Left lung (tissue), 4 donors: ENCODE measurements at regions not wholly inside any gene's neighbourhood (a gene's known extent, or its start where the extent isn't known, plus 50 kb on each side); places are given as distances from the start of the nearest gene placed in this dataset.
A peak's percentile ranks its signal among the peaks of the same experiment; 100 is the strongest.

Experiments
- ATAC-seq: fragments of 200-7000 bp; cut with Tn5 transposase; one replicate; pipeline ENCODE4 v1.9.1; 2020; ENCODE audit warnings: moderate library complexity
- DNase-seq, 4 donors: peaks; one replicate each; pipeline ENCODE4 v3.0.0-alpha.2; 2013 to 2020
- H3K27ac ChIP-seq, 2 donors: fragments of 200-600 bp; sonication (generic) in 1 of 2; one replicate each; pipeline versions ENCODE4 v1.5.0 to v1.8.0; 2020 to 2021
- H3K27me3 ChIP-seq, 2 donors: fragments of 200-600 bp; sonication (generic) in 1 of 2; one replicate each; pipeline versions ENCODE4 v1.5.0 to v1.8.0; 2020 to 2021
- H3K36me3 ChIP-seq, 2 donors: fragments of 200-600 bp; sonication (generic) in 1 of 2; one replicate each; pipeline versions ENCODE4 v1.5.0 to v1.8.0; 2020 to 2021
- H3K4me1 ChIP-seq, 2 donors: fragments of 200-600 bp; one replicate each; pipeline ENCODE4 v1.8.0; 2021
- H3K4me3 ChIP-seq, 2 donors: fragments of 200-600 bp; sonication (generic) in 1 of 2; one replicate each; pipeline versions ENCODE4 v1.5.0 to v1.8.0; 2020 to 2021; ENCODE audit warnings: mild to moderate bottlenecking in 1 of 2
- H3K9me3 ChIP-seq, 2 donors: fragments of 200-600 bp; sonication (generic) in 1 of 2; one replicate each; pipeline versions ENCODE4 v1.5.0 to v1.8.0; 2020 to 2021
- intact Hi-C, 2 donors: fragments of 100-400 bp; cut with DNase I; formaldehyde crosslinking; loops; one replicate each; pipeline versions ENCODE4 v1.11.2 to v1.14.2; 2022
- TF ChIP-seq, protein P1 (sequence below), 2 donors: fragments of 200-600 bp; sonication (generic) in 1 of 2; IDR thresholded peaks; one replicate each; pipeline versions ENCODE4 v1.5.0 to v1.8.0; 2021; ENCODE audit warnings: antibody characterized with exemption in 2 of 2
- donor health status: DM: no; HTN: yes; CAD: no.
- donor health status: DM: no; HTN: no; CAD: no.

DNA sequence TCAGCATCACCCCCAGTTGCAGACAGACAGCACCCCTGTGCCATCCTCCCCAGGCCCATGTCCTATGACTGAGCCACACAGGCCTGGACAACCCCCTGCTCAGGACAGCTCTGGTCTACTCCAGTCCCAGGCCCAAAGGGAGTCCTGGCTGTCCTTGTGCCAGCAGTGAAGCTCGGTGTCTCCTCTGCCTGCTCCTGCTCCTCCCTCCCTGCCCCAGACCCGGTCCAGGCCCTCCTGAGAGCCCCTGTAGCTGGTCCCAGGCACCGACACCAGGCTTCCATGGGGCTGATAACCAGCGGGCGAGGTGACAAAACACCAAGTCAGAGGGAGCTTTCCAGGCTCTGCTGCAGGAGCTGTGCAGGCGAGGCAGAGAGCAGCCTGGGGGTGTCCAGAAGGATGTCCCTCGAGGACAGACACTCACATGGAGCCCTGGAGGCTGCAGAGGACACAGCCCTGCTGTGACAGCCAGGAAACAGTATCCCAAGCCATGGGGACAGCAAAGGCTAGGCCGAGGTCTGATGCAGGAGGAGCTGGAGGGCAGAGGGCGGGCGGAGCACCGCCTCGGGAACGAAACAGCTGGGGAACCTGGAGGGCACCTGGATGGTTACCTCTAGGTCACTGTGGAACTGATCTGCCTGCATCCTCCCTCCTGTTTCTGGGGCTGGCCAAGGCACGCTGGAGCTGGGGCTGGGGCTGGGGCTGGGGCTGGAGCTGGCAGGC, 103.8 kb upstream of the PRR20G start:
- no peak for ATAC-seq
- TF ChIP-seq, protein P1, sequence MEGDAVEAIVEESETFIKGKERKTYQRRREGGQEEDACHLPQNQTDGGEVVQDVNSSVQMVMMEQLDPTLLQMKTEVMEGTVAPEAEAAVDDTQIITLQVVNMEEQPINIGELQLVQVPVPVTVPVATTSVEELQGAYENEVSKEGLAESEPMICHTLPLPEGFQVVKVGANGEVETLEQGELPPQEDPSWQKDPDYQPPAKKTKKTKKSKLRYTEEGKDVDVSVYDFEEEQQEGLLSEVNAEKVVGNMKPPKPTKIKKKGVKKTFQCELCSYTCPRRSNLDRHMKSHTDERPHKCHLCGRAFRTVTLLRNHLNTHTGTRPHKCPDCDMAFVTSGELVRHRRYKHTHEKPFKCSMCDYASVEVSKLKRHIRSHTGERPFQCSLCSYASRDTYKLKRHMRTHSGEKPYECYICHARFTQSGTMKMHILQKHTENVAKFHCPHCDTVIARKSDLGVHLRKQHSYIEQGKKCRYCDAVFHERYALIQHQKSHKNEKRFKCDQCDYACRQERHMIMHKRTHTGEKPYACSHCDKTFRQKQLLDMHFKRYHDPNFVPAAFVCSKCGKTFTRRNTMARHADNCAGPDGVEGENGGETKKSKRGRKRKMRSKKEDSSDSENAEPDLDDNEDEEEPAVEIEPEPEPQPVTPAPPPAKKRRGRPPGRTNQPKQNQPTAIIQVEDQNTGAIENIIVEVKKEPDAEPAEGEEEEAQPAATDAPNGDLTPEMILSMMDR (IDR thresholded peaks at IDR 0.05): no peak
- Histone ChIP-seq H3K27ac (no peak overlapping the region), H3K9me3 (no peaks in the 10 kb centered on the region), H3K4me3 (no peak overlapping the region), H3K27me3 (peaks cover 0 to 29% of the 10 kb centered on the region in 2 donors), H3K36me3 (no peaks in the 10 kb centered on the region), H3K4me1 (no peaks in the 10 kb centered on the region)
- intact Hi-C loops: no loop called here
- no peak for DNase-seq

DNA sequence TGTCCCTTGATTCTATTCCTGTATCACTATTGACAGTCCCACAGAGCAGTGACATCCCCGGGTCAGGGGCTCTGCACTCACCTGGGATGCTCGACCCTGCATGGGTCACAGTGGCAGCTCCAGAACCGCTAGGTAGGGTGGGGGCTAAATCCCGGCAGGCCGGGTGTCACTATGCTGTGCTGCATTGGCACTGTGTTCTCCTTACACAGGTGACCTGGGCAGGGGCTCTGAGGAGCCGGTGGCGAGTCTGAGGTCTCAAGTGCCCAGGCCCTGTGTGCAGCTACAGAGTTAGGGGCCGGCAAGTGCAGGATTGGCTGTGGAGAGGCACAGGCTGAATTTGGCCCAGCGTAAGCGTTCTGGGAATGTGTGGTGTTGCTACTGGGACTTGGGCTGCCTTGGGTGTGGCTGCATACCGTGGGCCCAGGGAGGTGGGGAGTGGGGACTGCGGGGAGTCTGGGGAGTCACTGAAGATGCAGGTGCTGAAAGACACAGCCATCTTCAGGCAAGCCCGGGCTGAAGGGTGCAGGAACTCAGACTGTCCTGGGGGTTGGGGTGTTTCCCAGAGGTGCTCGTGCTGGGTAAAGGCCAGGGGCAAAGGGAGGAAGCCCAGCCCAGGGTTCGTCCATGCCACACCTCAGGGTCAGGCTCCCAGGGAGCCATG, 102.6 kb upstream of the PRR20G start:
- no peak overlapping the region for H3K27ac ChIP-seq
- TF ChIP-seq, protein P1 (IDR thresholded peaks at IDR 0.05): no peak
- no peaks in the 10 kb centered on the region for H3K36me3 ChIP-seq
- intact Hi-C loops: no loop called here
- ATAC-seq: peak; percentile 39
- no peaks in the 10 kb centered on the region for H3K9me3 ChIP-seq
- H3K27me3 ChIP-seq: peaks cover 0 to 31% of the 10 kb centered on the region in 2 donors
- H3K4me1 ChIP-seq: no peaks in the 10 kb centered on the region
- no peak for DNase-seq
- no peak overlapping the region for H3K4me3 ChIP-seq

- ATAC-seq (no peak), DNase-seq (no peak)
- H3K27me3 ChIP-seq: peaks cover 0 to 31% of the 10 kb centered on the region in 2 donors
- no peaks in the 10 kb centered on the region for H3K4me1 ChIP-seq
- intact Hi-C loops: no loop called here
- H3K27ac ChIP-seq: no peak overlapping the region
- no peaks in the 10 kb centered on the region for H3K36me3 ChIP-seq
- no peak overlapping the region for H3K4me3 ChIP-seq
- TF ChIP-seq, protein P1 (IDR thresholded peaks at IDR 0.05): no peak
- no peaks in the 10 kb centered on the region for H3K9me3 ChIP-seq
Observed at GRCh38 chr3:127389913-127390312, 102.1 kb upstream of the PRR20G start.

DNA sequence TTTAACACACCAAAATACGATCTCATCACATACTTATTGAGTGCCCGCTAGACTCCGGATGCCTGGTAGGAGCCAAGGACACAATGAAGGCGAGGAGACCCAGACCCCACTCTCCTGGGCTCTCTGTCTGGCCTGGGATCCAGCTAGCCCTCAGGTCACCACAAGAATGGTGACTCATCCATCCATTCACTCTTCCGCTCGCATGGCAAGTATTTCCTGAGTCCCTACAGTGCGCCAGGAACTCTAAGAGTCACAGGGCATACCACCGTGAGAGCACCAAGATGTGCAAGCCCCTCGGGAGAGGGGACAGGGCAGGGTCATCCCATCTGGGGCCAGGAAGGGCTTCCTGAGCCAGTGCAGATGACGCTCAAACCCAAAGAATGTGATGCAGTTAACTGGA, 101.6 kb upstream of the PRR20G start:
- ATAC-seq (no peak), DNase-seq (no peak)
- Histone ChIP-seq H3K4me3 (no peak overlapping the region), H3K27ac (no peak overlapping the region), H3K36me3 (no peaks in the 10 kb centered on the region), H3K9me3 (no peaks in the 10 kb centered on the region), H3K27me3 (peaks cover 0 to 31% of the 10 kb centered on the region in 2 donors), H3K4me1 (no peaks in the 10 kb centered on the region)
- intact Hi-C loops: no loop called here
- TF ChIP-seq, protein P1 (IDR thresholded peaks at IDR 0.05): no peak

GRCh38 chr3:127388427-127388826, 100.6 kb upstream of the PRR20G start:
- TF ChIP-seq, protein P1 (IDR thresholded peaks at IDR 0.05): no peak
- H3K4me3 ChIP-seq: no peak overlapping the region
- ATAC-seq: peak; percentile 49
- no peaks in the 10 kb centered on the region for H3K9me3 ChIP-seq
- no peak for DNase-seq
- H3K27ac ChIP-seq: no peak overlapping the region
- H3K27me3 ChIP-seq: peaks cover 0 to 35% of the 10 kb centered on the region in 2 donors
- no peaks in the 10 kb centered on the region for H3K4me1 ChIP-seq
- no peaks in the 10 kb centered on the region for H3K36me3 ChIP-seq
- intact Hi-C loops: no loop called here
